ENCODE measurements at regions not wholly inside any gene's neighbourhood (a gene's known extent, or its start where the extent isn't known, plus 50 kb on each side); places are given as distances from the start of the nearest gene placed in this dataset.

GRCh38 chr6:108768792-108769524 lies 79.3 kb upstream of the ARMC2 start:
- TF ChIP-seq POLR2AphosphoS5 (IDR thresholded peaks at IDR 0.05; ENCODE audit: low read depth), result no peak
- TF ChIP-seq STAT1 (IDR thresholded peaks at IDR 0.05; ENCODE audit: unreplicated experiment), result no peak
- TF ChIP-seq EZH2 (IDR thresholded peaks at IDR 0.05; ENCODE audit: low read depth, unreplicated experiment), result no peak
- TF ChIP-seq JUNB (IDR thresholded peaks at IDR 0.05; ENCODE audit: unreplicated experiment), result no peak
- no peak for TF ChIP-seq ZNF331 (CRISPR knock-in tag; IDR thresholded peaks at IDR 0.05; ENCODE audit: low read depth)
- TF ChIP-seq, protein P1, sequence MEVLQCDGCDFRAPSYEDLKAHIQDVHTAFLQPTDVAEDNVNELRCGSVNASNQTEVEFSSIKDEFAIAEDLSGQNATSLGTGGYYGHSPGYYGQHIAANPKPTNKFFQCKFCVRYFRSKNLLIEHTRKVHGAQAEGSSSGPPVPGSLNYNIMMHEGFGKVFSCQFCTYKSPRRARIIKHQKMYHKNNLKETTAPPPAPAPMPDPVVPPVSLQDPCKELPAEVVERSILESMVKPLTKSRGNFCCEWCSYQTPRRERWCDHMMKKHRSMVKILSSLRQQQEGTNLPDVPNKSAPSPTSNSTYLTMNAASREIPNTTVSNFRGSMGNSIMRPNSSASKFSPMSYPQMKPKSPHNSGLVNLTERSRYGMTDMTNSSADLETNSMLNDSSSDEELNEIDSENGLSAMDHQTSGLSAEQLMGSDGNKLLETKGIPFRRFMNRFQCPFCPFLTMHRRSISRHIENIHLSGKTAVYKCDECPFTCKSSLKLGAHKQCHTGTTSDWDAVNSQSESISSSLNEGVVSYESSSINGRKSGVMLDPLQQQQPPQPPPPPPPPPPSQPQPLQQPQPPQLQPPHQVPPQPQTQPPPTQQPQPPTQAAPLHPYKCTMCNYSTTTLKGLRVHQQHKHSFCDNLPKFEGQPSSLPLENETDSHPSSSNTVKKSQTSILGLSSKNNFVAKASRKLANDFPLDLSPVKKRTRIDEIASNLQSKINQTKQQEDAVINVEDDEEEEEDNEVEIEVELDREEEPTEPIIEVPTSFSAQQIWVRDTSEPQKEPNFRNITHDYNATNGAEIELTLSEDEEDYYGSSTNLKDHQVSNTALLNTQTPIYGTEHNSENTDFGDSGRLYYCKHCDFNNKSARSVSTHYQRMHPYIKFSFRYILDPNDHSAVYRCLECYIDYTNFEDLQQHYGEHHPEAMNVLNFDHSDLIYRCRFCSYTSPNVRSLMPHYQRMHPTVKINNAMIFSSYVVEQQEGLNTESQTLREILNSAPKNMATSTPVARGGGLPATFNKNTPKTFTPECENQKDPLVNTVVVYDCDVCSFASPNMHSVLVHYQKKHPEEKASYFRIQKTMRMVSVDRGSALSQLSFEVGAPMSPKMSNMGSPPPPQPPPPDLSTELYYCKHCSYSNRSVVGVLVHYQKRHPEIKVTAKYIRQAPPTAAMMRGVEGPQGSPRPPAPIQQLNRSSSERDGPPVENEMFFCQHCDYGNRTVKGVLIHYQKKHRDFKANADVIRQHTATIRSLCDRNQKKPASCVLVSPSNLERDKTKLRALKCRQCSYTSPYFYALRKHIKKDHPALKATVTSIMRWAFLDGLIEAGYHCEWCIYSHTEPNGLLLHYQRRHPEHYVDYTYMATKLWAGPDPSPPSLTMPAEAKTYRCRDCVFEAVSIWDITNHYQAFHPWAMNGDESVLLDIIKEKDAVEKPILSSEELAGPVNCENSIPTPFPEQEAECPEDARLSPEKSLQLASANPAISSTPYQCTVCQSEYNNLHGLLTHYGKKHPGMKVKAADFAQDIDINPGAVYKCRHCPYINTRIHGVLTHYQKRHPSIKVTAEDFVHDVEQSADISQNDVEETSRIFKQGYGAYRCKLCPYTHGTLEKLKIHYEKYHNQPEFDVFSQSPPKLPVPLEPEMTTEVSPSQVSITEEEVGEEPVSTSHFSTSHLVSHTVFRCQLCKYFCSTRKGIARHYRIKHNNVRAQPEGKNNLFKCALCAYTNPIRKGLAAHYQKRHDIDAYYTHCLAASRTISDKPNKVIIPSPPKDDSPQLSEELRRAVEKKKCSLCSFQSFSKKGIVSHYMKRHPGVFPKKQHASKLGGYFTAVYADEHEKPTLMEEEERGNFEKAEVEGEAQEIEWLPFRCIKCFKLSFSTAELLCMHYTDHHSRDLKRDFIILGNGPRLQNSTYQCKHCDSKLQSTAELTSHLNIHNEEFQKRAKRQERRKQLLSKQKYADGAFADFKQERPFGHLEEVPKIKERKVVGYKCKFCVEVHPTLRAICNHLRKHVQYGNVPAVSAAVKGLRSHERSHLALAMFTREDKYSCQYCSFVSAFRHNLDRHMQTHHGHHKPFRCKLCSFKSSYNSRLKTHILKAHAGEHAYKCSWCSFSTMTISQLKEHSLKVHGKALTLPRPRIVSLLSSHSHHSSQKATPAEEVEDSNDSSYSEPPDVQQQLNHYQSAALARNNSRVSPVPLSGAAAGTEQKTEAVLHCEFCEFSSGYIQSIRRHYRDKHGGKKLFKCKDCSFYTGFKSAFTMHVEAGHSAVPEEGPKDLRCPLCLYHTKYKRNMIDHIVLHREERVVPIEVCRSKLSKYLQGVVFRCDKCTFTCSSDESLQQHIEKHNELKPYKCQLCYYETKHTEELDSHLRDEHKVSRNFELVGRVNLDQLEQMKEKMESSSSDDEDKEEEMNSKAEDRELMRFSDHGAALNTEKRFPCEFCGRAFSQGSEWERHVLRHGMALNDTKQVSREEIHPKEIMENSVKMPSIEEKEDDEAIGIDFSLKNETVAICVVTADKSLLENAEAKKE (CRISPR knock-in tag; IDR thresholded peaks at IDR 0.05), result no peak
- TF ChIP-seq EZH2phosphoT487 (IDR thresholded peaks at IDR 0.05; ENCODE audit: unreplicated experiment), result no peak
- TF ChIP-seq, protein P2, sequence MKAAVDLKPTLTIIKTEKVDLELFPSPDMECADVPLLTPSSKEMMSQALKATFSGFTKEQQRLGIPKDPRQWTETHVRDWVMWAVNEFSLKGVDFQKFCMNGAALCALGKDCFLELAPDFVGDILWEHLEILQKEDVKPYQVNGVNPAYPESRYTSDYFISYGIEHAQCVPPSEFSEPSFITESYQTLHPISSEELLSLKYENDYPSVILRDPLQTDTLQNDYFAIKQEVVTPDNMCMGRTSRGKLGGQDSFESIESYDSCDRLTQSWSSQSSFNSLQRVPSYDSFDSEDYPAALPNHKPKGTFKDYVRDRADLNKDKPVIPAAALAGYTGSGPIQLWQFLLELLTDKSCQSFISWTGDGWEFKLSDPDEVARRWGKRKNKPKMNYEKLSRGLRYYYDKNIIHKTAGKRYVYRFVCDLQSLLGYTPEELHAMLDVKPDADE (IDR thresholded peaks at IDR 0.05), result no peak
- TF ChIP-seq ZNF114 (CRISPR knock-in tag; IDR thresholded peaks at IDR 0.05), result no peak
- no peak for TF ChIP-seq REST (IDR thresholded peaks at IDR 0.05; ENCODE audit: unreplicated experiment)
- no peak for TF ChIP-seq NANOG (IDR thresholded peaks at IDR 0.05; ENCODE audit: borderline replicate concordance)
- no peak for TF ChIP-seq CREB1 (CRISPR knock-in tag; IDR thresholded peaks at IDR 0.05; ENCODE audit: low read depth)
- no peak for TF ChIP-seq CTCF (conservative IDR thresholded peaks at IDR 0.05; ENCODE audit: low read depth in 2 of 2)
- Histone ChIP-seq H3K27ac (ENCODE audit: low read depth) (no peak overlapping the region), H2AFZ (no peak overlapping the region), H3K27me3 (ENCODE audit: insufficient read depth) (no peaks in the 10 kb centered on the region), H3F3A (replicated peaks; ENCODE audit: low read depth) (no peaks in the 10 kb centered on the region), H4K20me1 (replicated peaks; ENCODE audit: insufficient read depth) (no peaks in the 10 kb centered on the region), H3K4me1 (ENCODE audit: insufficient read depth) (peaks cover 9% of the 10 kb centered on the region), H3K9me2 (ENCODE audit: insufficient read depth) (0 out of 2 replicates have a peak, but pooled peaks cover 3% of the 10 kb centered on the region), H3K79me2 (replicated peaks; ENCODE audit: insufficient read depth) (no peaks in the 10 kb centered on the region), H3K36me3 (ENCODE audit: insufficient read depth) (no peaks in the 10 kb centered on the region), H3K4me3 (no peak overlapping the region), H3K4me2 (no peak overlapping the region)
- H3K9me3 Mint-ChIP-seq, result peaks cover 4% of the 10 kb centered on the region; the same call in 2 of the 3 replicates
- peaks cover 8% of the 10 kb centered on the region for H3K4me1 Mint-ChIP-seq
- no peak overlapping the region for H3K27ac Mint-ChIP-seq
- no peaks in the 10 kb centered on the region for H3K36me3 Mint-ChIP-seq (ENCODE audit: low read depth)
- ATAC-seq, result no peak
- no peak overlapping the region for H3K4me3 Mint-ChIP-seq
- no peak for DNase-seq (ENCODE audit: low spot score)
- no peaks in the 10 kb centered on the region for H3K27me3 Mint-ChIP-seq (ENCODE audit: insufficient read depth, low read depth, poor library complexity)

All from GM23338 (cell line).